BE2C (cell line): ENCODE measurements at regions not wholly inside any gene's neighbourhood (a gene's known extent, or its start where the extent isn't known, plus 50 kb on each side); places are given as distances from the start of the nearest gene placed in this dataset.

Source experiments
- DNase-seq: peaks from one replicate; pipeline ENCODE4 v3.0.0-alpha.2; 2020
- H3K27me3 ChIP-seq: fragments of 250-450 bp; sonication (Bioruptor Pico); 2 replicates; pipeline ENCODE4 v1.5.1; 2020; ENCODE audit warnings: mild to moderate bottlenecking
- H3K36me3 ChIP-seq: fragments of 250-450 bp; sonication (Bioruptor Pico); 2 replicates; pipeline ENCODE4 v1.5.1; 2020; ENCODE audit warnings: mild to moderate bottlenecking
- H3K4me1 ChIP-seq: fragments of 250-450 bp; sonication (Bioruptor Pico); 2 replicates; pipeline ENCODE4 v1.5.1; 2020
- H3K4me3 ChIP-seq: 2 replicates; pipeline ENCODE4 v1.5.1; 2011; ENCODE audit warnings: low read depth, low read length
- H3K9me3 ChIP-seq: fragments of 250-450 bp; sonication (Bioruptor Pico); 2 replicates; pipeline ENCODE4 v1.5.1; 2020
- TF ChIP-seq, protein P1 (sequence below): IDR thresholded peaks from 2 replicates; pipeline ENCODE4 v1.5.1; 2012; ENCODE audit warnings: mild to moderate bottlenecking, low read depth, low read length

GRCh38 chr2:221761260-221761659 is 189.2 kb upstream of the EPHA4 start:
- Histone ChIP-seq H3K9me3 (no peaks in the 10 kb centered on the region), H3K4me1 (no peaks in the 10 kb centered on the region), H3K4me3 (no peak overlapping the region), H3K36me3 (no peaks in the 10 kb centered on the region), H3K27me3 (no peaks in the 10 kb centered on the region)
- TF ChIP-seq, protein P1, sequence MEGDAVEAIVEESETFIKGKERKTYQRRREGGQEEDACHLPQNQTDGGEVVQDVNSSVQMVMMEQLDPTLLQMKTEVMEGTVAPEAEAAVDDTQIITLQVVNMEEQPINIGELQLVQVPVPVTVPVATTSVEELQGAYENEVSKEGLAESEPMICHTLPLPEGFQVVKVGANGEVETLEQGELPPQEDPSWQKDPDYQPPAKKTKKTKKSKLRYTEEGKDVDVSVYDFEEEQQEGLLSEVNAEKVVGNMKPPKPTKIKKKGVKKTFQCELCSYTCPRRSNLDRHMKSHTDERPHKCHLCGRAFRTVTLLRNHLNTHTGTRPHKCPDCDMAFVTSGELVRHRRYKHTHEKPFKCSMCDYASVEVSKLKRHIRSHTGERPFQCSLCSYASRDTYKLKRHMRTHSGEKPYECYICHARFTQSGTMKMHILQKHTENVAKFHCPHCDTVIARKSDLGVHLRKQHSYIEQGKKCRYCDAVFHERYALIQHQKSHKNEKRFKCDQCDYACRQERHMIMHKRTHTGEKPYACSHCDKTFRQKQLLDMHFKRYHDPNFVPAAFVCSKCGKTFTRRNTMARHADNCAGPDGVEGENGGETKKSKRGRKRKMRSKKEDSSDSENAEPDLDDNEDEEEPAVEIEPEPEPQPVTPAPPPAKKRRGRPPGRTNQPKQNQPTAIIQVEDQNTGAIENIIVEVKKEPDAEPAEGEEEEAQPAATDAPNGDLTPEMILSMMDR: no peak
- DNase-seq: no peak

GRCh38 chr2:221758076-221758475 is 186.0 kb upstream of the EPHA4 start:
- Histone ChIP-seq H3K4me3 (no peak overlapping the region), H3K9me3 (no peaks in the 10 kb centered on the region), H3K27me3 (no peaks in the 10 kb centered on the region), H3K36me3 (no peaks in the 10 kb centered on the region), H3K4me1 (no peaks in the 10 kb centered on the region)
- DNase-seq: no peak
- TF ChIP-seq, protein P1: no peak

GRCh38 chr2:221753401-221753800 is 181.3 kb upstream of the EPHA4 start:
- H3K4me3 ChIP-seq: no peak overlapping the region
- no peak for DNase-seq
- H3K36me3 ChIP-seq: no peaks in the 10 kb centered on the region
- H3K4me1 ChIP-seq: no peaks in the 10 kb centered on the region
- H3K9me3 ChIP-seq: no peaks in the 10 kb centered on the region
- H3K27me3 ChIP-seq: no peaks in the 10 kb centered on the region
- TF ChIP-seq, protein P1: no peak

DNA sequence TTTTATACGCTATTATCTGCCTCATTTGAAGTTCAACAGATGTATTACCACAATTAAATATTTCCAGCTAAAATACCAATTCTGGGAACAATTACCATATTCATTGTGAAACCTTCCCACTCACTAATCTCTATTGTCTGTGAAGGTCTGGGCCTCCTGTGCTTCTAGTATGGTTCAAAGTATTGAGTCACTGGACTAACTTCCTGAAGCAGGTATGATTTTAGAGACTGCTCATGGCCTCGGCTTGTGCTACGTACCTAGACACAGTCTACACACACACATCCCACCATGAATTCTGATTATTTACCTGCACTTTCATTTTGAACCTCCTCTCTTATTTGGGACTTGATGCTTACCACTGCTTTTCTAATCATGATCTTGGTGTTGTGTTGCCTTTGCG is 180.7 kb upstream of the EPHA4 start:
- Histone ChIP-seq H3K27me3 (no peaks in the 10 kb centered on the region), H3K4me1 (no peaks in the 10 kb centered on the region), H3K36me3 (no peaks in the 10 kb centered on the region), H3K4me3 (no peak overlapping the region), H3K9me3 (no peaks in the 10 kb centered on the region)
- TF ChIP-seq, protein P1: no peak
- no peak for DNase-seq

- H3K27me3 ChIP-seq: no peaks in the 10 kb centered on the region
- DNase-seq: no peak
- no peaks in the 10 kb centered on the region for H3K36me3 ChIP-seq
- TF ChIP-seq, protein P1: no peak
- H3K4me1 ChIP-seq: no peaks in the 10 kb centered on the region
- no peaks in the 10 kb centered on the region for H3K9me3 ChIP-seq
- H3K4me3 ChIP-seq: no peak overlapping the region
These were observed 178.2 kb upstream of the EPHA4 start for GRCh38 chr2:221750316-221750715.

DNA sequence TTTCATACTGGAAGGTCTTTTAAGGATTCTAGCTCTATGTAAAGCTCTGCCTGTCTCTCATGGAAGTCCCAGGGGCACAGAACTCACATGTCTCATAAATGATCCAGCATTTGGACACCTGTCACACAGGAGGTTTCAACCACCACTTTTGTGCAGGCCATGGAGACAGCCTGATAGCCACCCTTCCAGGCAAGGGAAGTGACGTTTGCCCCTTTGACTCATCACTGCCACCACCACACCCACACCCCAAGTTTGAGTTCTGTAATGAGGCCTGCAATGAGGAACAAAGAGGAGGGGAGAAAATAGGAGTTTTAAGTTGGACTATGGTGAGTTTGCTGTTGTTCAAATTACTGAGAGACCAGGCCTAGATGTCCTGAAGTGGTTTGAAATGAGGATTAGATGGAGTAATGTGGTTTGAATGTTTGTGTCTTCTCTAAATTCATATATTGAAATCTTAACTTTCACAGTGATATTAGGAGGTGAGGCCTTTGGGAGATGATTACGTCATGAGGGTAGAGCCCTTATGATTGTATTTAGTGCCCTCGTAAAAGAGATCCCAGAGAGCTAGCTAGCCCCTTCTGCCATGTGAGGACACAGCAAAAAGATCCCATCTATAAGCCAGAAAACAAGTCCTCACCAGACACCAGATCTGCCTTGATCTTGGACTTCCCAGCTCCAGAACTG is 175.3 kb upstream of the EPHA4 start:
- DNase-seq: no peak
- no peaks in the 10 kb centered on the region for H3K4me1 ChIP-seq
- TF ChIP-seq, protein P1: no peak
- no peaks in the 10 kb centered on the region for H3K9me3 ChIP-seq
- no peak overlapping the region for H3K4me3 ChIP-seq
- H3K27me3 ChIP-seq: no peaks in the 10 kb centered on the region
- no peaks in the 10 kb centered on the region for H3K36me3 ChIP-seq
